ENCODE measurements at regions not wholly inside any gene's neighbourhood (a gene's known extent, or its start where the extent isn't known, plus 50 kb on each side); places are given as distances from the start of the nearest gene placed in this dataset.

DNA sequence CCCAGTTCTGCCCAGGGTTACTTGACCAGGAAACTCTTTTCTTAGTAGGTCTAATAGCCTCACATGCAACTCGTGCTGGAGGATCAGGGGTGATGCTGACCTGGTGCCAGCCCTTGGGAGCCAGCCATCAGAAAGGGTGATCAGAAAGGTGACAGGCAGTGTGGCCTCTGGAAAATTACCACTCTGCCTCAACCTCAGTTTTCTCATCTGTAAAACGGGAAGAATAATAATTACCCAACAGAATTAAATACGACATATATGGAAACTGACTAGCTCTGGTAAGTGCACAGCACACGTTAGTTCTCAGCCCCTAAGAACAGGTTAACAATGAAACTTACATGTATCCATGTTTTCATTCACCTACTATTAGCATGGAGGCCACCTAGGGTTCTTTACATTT, 157.6 kb downstream of the EN1 start:
- TF ChIP-seq, protein P1, sequence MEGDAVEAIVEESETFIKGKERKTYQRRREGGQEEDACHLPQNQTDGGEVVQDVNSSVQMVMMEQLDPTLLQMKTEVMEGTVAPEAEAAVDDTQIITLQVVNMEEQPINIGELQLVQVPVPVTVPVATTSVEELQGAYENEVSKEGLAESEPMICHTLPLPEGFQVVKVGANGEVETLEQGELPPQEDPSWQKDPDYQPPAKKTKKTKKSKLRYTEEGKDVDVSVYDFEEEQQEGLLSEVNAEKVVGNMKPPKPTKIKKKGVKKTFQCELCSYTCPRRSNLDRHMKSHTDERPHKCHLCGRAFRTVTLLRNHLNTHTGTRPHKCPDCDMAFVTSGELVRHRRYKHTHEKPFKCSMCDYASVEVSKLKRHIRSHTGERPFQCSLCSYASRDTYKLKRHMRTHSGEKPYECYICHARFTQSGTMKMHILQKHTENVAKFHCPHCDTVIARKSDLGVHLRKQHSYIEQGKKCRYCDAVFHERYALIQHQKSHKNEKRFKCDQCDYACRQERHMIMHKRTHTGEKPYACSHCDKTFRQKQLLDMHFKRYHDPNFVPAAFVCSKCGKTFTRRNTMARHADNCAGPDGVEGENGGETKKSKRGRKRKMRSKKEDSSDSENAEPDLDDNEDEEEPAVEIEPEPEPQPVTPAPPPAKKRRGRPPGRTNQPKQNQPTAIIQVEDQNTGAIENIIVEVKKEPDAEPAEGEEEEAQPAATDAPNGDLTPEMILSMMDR (IDR thresholded peaks at IDR 0.05; ENCODE audit: insufficient read depth, low read length, poor library complexity, severe bottlenecking) = no peak
- no peak for TF ChIP-seq EZH2phosphoT487 (conservative IDR thresholded peaks at IDR 0.05; ENCODE audit: low read length)

Data from SU-DHL-6 (cell line).